HG02885 (cell line): ENCODE measurements at regions not wholly inside any gene's neighbourhood (a gene's known extent, or its start where the extent isn't known, plus 50 kb on each side); places are given as distances from the start of the nearest gene placed in this dataset.
"Not testable (repeated sequence)": the region's sequence is repeated elsewhere in the genome, so short reads cannot be mapped to it uniquely, and the experiment has no call there.

Experiments
- ATAC-seq: cut with Tn5 transposase; IDR thresholded peaks from one replicate; pipeline ENCODE4 v1.9.1; 2021; ENCODE audit warnings: mild to moderate bottlenecking; ENCODE audit not compliant: unreplicated experiment, poor library complexity

DNA sequence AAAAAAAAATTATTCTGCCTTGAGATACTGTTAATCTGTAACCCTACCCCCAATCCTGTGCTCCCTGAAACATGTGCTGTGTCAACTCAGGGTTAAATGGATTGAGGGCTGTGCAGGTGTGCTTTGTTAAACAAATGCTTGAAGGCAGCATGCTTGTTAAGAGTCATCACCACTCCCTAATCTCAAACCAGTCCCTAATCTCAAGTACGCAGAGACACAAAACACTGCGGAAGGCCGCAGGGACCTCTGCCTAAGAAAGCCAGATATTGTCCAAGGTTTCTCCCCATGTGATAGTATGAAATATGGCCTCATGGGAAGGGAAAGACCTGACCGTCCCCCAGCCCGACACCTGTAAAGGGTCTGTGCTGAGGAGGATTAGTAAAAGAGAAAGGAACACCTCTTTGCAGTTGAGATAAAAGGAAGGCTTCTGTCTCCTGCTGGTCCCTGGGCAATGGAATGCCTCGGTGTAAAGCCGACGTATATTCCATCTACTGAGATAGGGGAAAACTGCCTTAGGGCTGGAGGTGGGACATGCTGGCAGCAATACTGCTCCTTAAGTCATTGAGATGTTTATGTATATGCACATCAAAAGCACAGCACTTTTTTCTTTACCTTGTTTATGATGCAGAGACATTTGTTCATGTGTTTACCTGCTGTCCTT, 402.6 kb downstream of the TBC1D32 start:
- not testable (repeated sequence) for ATAC-seq

DNA sequence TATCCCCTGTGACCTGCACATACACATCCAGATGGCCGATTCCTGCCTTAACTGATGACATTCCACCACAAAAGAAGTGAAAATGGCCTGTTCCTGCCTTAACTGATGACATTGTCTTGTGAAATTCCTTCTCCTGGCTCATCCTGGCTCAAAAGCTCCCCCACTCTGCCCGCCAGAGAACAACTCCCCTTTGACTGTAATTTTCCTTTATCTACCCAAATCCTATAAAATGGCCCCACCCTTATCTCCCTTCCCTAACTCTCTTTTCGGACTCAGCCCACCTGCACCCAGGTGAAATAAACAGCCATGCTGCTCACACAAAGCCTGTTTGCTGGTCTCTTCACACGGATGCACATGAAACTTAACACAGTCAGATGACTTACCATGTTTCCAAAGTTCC, 403.8 kb downstream of the TBC1D32 start:
- not testable (repeated sequence) for ATAC-seq

DNA sequence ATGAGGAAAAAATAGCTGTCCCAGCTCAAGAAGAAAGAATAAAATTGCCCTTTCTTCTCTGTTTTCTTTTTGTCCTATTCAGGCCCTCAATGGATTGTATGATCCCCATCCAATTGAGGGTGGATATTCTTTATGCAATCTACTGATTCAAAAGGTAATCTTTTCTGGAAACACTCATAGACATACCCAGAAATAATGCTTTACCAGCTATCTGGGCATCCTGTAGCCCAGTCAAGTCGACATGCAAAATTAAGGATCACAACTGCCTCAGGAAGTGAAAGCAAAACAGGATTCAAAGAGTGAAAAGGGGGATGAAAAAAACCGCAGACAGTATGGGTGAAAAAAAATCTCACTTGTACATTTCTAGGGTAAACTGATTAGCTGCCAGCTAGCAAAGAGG, 410.1 kb downstream of the TBC1D32 start:
- no peak for ATAC-seq

DNA sequence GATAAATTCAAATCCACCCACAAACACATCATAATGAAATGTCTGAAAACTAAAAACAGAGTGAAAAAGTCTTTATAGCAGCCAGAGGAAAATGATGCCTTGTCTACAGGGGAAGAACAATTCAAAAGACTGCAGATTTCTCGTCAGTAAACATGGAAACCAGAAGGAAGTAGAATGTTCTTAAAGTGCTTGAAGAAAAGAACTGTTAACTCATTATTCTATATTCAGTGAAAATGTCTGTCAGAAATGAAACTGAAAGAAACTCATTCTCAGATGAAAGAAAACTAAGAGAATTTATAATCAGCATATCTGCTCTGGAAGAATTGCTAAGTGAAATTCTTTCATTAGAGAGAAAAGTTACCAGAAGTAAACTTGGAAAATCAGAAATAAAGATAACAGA, 416.1 kb downstream of the TBC1D32 start:
- ATAC-seq, result peak; percentile 44

DNA sequence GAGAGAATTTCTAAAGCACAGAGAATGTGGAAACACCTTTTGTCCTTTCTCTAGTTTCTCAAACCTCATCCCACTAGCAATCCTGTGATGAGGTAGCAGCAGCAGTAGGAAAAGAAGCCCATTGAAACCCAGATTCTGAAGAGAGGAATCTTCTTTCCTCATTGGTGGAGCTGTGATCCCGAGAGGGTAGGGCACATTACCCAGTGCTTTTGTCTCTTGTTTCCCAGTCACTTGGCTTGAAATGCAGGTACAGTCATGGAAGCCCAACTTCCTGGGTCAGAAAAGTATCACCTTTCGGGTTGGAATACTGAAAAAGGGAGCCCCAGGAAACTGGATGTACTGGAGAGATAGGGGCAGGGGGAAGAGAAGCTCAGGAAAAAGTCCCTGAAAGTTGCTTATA, 417.4 kb downstream of the TBC1D32 start:
- ATAC-seq, result no peak

DNA sequence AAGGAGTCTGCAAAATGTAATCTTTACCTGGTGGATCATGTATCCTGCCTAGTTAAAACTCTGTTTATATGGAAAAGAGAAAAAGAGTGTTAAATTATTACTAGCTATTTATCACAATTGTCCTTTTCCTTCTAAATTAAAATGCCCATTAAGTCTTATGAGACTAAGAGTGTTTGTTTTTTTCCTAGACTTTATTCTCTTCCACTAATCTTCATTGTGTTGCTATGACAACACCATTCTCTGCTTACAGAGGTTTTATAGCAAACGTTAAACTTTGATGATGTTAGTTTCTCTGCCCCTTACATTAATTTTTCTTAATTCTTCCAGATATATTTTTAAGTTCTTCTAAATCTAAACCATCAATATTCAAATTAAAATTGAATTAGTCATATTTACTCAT, 420.8 kb downstream of the TBC1D32 start:
- ATAC-seq, result no peak

DNA sequence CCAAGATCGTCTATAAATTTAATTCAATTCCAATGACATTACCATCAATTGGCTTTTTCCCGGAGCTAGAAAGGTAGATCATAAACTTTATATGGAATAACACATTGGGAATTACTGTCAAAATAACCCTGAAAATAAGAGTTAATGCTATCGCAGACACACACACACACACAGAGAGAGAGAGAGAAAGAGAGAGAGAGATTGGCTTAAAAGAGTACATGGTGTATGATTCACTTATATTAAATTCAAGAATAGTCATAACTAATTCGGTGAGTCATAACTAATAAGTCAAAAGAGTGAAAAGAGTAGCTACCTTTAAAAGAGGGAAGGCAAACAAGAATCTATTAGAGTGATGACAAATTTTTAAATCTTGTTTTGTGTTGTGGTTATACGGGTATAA, 425.5 kb downstream of the TBC1D32 start:
- no peak for ATAC-seq

DNA sequence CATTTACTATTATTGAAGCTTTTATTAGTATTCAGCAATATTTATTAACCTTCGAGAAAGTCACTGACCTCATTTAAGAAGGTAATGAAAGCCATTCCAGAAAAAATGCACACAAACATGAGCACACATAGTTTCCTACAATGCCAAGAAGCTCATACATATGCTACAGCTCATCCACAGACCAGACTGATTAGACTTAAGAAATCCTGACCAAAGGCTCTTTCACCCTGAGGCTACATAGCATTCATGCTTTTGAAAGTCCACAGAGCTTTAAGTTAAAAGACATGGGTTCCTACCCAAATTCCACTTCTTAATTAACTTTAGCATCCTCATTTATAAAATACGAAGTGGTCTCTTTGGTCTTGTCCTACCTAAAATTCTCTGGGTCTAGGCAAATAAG, 430.4 kb downstream of the TBC1D32 start:
- ATAC-seq, result no peak

DNA sequence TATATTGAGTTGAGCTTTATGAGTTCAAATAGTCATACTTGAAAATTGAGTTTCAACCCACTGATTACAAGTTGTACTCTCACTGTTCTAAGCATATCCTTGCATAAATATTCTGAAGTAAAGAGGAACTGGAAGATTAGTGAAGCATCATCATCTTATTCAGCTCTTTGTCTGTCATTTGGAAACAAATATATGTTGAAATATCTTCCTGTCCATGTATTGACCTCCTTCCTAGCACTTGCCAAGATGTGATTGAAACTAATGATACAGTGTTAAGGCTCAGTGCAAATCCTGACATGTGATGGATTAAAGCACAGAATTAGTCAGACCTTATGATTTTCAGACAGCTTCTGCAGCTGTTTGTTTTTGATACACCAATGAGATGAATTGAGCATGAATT, 434.3 kb downstream of the TBC1D32 start:
- ATAC-seq, result no peak

DNA sequence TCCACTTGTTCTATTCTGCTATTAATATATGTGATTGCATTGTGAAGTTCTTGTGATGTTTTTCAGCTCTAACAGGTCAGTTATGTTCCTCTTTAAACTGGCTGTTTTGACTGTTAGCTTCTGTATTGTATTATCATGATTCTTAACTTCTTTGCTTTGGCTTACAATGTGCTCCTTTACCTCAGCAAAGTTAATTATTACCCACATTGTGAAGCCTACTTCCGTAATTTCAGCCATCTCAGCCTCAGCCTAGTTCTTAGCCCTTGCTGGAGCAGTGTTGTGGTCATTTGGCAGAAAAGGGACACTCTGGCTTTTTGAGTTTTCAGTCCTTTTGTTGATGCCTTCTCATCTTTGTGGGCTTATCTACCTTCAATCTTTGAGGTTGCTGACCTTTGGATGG, 440.2 kb downstream of the TBC1D32 start:
- ATAC-seq, result no peak

DNA sequence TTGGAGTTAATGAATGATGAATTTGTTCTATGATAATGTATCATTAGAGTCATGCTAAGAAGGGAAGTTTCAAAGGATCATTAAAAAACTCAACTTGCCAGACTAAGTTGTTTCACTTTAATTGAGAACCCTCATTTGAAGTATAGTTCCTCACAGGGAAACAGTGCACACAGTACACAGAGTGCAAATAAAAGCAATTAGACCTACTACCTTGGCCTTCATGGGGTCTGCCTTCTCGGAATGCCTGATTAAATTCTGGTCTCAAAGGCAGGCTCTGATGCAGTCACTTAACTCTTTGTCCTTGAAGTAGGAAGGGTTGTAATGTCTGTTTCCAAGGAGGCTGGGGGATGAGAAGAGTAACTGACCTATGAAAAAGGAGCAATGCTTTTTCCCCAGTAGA, 457.3 kb downstream of the TBC1D32 start:
- no peak for ATAC-seq

DNA sequence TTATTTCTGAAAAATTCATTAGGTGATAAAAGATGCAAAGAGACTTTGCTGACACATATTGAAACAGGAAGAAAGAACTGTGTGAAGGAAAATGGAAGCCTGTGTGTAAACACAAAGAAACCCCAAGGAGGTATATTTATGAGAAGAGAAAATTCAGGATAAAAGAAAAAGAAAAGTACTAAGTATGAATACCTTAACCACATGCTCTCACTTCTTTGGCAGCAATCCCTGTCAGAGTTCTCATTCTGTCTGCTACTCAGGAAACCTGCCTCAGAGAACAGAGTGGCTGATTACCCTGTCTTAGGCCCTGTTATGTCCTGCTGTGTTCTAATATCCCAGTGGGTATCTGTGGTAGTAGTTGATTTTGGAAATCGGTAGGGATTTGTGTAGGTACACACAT, 457.9 kb downstream of the TBC1D32 start:
- ATAC-seq, result peak; percentile 55

DNA sequence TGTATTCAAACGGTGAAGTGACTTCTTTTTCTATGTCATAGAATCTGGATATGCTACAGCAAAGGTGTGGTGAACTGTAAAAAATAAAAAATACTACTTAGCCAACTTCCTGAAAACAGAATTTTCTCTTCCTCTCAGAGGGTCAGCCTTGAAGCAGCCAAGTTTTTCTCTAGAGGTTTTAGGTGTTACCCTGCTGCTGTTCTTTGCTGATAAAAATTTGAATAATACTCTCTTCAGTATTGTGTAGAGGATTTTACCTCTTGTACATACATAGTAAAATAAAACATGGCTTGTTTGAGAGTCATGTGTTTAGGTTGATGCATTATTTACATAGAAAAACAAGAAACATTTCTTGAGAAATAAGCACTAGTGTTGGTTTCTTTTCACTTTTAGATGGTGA, 458.4 kb downstream of the TBC1D32 start:
- peak; percentile 33 for ATAC-seq

DNA sequence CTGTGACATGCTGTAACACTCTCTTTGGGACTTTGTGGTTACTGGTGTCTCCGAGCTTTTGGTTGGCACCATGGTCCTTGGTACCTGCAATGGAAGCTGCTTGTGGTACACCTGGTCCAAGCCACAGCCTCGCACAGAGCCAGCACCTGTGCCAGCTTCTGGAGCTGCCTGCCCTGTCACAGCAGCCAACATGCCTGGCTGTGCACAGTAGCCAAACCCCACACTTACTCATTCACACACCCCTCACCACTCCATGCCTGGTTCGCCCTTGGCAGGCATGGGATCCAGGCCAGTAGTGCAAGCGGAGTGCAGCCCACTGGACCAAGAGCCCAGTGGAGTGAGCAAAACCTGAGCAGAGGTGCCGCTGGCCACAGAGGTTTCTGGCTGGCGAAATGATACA, 459.9 kb downstream of the TBC1D32 start:
- ATAC-seq, result no peak

DNA sequence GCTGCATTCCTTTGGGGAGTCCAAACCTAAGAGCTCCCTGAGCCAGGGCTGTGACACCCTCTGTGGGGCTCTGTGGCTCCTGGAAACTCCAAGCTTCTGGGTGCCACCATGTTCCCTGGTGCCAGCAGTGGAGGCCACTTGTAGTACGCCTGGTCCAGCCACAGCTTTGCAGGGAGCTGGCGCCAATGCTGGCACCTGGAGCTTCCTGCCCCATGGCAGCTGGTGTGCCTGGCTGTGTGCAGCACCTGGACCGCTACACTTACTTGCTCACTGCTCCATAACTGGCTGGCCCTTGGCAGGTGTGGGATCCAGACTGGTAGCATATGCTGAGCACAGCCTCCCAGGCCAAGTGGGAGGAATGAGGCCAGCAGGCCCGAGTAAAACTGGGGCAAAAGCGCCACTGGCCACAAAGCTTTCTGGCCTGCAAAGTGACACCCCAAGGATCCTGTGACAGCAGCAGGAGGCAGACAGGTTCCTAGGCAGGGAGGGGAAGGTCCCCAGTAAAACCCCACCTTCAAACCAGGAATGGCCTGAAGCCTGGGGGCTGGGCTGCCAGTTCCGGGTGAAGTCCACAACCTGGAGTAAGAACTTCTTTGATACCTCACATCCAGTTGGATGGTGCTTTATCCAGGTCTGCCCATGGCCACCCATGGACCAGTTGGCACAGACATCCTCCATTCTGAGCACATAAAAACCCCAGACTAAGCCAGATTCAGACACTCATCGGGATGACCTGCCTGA, 461.0 kb downstream of the TBC1D32 start:
- no peak for ATAC-seq

DNA sequence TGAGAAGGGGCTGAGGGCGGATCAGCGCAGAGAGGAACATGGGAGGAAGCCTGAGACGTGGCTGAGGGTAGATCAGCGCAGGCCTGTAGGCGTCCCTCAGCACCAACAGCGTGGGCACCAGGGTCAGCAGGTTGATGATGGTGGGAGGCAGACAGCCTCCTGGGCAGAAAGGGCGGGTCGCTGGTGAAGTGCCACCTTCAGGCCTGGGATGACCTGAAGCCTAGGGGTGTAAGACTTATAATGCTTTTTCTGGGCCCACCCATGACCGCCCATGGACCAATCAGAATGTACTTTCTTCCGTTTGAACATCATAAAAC, 462.1 kb downstream of the TBC1D32 start:
- ATAC-seq, result no peak

DNA sequence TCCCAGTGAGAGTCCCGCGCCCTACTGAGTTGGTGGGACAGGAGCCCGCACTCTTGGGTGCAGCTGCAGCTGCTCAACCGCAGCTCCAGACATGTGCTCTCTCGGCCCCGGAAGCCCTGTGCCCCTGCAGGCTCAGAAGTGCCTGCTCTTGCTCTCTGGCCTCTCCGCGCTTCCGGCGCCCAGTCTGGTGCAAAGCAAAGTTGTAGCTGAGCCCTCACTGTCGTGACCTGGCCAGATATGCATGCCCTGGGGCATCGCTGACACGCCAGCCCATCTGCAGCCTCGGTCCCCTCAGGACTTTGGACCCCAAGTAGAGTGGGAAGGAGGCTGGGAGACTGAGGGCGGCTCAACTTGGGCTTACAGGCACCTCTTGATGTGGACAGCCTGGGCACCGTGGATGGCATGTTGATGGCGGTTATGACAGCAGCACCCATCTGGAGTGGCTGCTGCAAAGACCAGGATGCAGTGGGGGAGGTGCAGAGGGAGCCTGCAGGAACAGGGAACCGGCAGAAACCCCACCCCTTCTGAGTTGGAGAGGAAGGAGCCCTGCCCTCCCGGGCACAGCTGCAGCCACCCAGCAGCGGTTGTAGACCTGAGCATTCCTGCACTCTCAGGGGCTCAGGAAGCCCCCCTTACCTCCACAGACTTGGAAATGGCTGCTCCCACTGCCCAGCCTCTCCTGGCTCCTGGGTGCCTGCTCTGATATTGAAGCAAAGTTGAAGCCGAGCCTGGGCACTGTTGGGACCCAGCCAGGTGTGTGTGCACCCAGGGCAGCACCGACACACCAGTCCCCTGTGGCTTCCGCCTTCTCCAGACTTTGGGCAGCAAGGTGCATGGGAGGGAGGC, 462.6 kb downstream of the TBC1D32 start:
- no peak for ATAC-seq

DNA sequence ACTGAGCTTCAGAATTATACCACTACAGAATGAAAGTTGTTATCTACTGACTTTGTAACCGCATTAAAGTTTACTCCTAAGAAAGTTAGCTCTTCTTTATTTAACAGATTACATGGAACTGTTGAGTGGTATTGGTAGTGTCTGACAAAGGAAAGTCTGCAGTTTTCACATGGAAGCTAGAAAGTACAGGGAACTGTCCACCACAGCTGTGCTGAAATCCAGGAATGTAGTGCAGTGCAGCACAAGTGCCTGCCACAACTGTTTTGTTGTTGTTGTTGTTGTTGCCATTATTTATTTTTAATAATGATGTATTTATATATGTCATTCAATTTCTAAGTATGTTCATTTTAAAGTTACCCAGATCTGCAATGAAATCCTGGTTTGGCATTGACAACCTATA, 464.9 kb downstream of the TBC1D32 start:
- no peak for ATAC-seq

DNA sequence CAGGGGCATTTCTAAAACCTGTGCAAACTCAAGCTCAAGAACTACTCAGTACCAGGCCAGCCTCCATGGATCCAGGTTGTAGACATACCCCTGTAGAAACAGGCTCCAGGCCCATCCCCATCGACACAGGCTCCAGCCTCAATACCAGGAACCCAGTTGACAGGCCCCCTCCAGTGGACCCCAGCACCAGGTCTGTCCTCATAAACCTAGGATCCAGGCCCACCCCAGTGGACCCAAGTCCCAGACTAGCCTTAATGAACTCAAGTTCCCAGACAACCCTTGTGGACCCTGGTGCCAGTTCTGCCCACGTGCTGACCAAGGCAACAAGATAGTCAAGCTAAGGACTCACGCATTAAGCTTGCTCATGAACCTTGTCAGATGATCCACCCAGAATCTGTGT, 476.9 kb downstream of the TBC1D32 start:
- no peak for ATAC-seq

DNA sequence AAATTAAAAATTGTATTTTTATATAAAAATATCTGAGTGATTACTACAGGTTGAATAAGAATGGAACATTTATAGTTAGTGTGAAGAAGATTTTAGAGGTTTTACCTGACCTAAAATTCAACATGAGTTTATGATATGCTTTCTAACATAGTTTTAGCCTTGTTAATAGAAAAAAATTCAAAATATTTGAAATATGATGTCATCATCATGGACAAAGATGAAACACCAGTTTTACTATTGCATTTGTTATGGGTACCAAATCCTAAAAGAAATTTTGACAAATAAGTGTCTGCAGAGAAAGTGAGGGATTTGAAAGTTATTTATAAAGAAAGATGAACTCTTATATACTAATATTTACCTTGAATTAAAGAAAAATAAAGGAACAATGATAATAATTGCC, 479.7 kb downstream of the TBC1D32 start:
- ATAC-seq, result no peak

DNA sequence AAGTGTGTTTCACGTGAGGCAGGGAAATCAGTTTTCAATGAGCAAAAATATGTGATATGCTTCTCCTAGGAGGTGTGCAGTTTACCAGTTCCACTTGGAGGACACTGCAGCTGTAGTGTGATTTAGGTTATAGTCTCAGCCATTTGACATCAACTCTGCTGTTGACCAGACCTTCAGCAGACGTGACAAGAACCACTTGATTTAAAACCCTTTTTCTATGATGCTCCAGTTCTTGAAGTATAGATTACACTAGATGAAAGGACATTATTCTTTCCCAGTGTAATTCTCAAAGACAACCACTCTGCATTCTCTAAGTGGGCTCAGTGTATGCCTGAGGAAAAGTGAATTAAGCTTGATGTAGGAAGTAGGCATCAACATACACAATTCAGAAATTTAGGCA, 480.8 kb downstream of the TBC1D32 start:
- ATAC-seq, result no peak
